ENCODE measurements at regions not wholly inside any gene's neighbourhood (a gene's known extent, or its start where the extent isn't known, plus 50 kb on each side); places are given as distances from the start of the nearest gene placed in this dataset.
"Not testable (repeated sequence)": the region's sequence is repeated elsewhere in the genome, so short reads cannot be mapped to it uniquely, and the experiment has no call there.

GRCh38 chr3:20264900-20265567, 79.0 kb upstream of the SGO1 start:
- Mint-ChIP-seq H3K36me3 (no peaks in the 10 kb centered on the region), H3K27ac (no peak overlapping the region), H3K4me1 (no peaks in the 10 kb centered on the region), H3K27me3 (no peaks in the 10 kb centered on the region), H3K4me3 (no peak overlapping the region), H3K9me3 (ENCODE audit: low read depth) (peaks cover 11% of the 10 kb centered on the region)
- DNase-seq: no peak
- CTCF ChIA-PET: no interaction called here
- ATAC-seq: no peak

DNA sequence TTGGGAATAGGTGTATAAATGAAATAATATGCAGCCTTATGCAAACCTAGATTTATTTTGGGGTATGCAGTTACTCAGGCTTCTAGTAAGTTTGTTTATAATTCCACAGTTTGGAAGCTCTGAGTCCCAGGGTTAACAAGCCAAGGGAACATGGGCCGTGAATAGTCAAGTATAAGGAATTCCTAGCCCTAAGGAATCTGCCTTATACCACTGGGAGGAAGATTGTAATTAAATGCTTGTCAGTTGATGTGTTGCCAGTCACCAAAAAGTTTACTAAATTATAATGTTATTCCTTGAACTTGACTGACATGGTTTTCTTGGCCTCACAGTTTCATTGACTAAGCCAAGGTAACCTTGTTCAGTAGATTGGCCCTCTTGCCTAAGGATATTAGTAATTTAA, 72.4 kb upstream of the SGO1 start:
- no peak for ATAC-seq
- Mint-ChIP-seq H3K4me3 (no peak overlapping the region), H3K27me3 (no peaks in the 10 kb centered on the region), H3K27ac (no peak overlapping the region), H3K4me1 (no peaks in the 10 kb centered on the region), H3K36me3 (peaks cover 2% of the 10 kb centered on the region), H3K9me3 (ENCODE audit: low read depth) (no peaks in the 10 kb centered on the region)
- CTCF ChIA-PET: interaction anchor here (1.1 kb wide), 1 partner anchor 21 kb away, joined by 3 read pairs; no protein-coding TSS in a partner anchor
- no peak for DNase-seq

DNA sequence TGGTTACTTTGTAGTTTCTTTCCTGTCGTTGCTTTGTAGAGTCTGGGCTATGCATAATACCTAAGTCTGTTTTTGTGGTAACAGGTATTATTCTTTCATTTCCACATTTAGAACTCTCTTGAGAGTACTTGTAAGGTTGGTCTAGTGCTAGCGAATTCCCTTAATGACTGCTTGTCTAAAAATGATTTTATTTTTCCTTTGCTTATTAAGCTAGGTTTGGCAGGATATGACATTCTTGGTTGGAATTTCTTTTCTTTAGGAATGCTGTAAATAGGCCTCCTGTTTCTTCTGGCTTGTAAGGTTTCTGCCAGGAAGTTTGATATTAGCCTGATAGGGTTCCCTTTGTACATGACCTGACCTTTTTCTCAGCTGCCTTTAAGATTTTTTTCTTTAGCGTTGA, 70.1 kb upstream of the SGO1 start:
- H3K27ac Mint-ChIP-seq: no peak overlapping the region
- H3K27me3 Mint-ChIP-seq: no peaks in the 10 kb centered on the region
- H3K4me1 Mint-ChIP-seq: no peaks in the 10 kb centered on the region
- no peak overlapping the region for H3K4me3 Mint-ChIP-seq
- no peak for DNase-seq
- CTCF ChIA-PET: no interaction called here
- no peaks in the 10 kb centered on the region for H3K9me3 Mint-ChIP-seq (ENCODE audit: low read depth)
- peaks cover 2% of the 10 kb centered on the region for H3K36me3 Mint-ChIP-seq
- no peak for ATAC-seq

- Mint-ChIP-seq H3K27me3 (no peaks in the 10 kb centered on the region), H3K4me3 (no peak overlapping the region)
Observed at GRCh38 chr3:20254268-20255117, 68.5 kb upstream of the SGO1 start.

GRCh38 chr3:20250786-20251185, 64.8 kb upstream of the SGO1 start:
- DNase-seq: no peak
- no peak overlapping the region for H3K4me3 Mint-ChIP-seq

More at GRCh38 chr3:20254268-20255117, 68.5 kb upstream of the SGO1 start:
- no peaks in the 10 kb centered on the region for H3K9me3 Mint-ChIP-seq (ENCODE audit: low read depth)
- no peaks in the 10 kb centered on the region for H3K4me1 Mint-ChIP-seq
- peaks cover 2% of the 10 kb centered on the region for H3K36me3 Mint-ChIP-seq
- CTCF ChIA-PET: no interaction called here
- no peak overlapping the region for H3K27ac Mint-ChIP-seq
- ATAC-seq (no peak), DNase-seq (no peak)

GRCh38 chr3:20250314-20250713, 64.3 kb upstream of the SGO1 start:
- DNase-seq (no peak), ATAC-seq (no peak)
- Mint-ChIP-seq H3K27me3 (peaks cover 4% of the 10 kb centered on the region), H3K9me3 (ENCODE audit: low read depth) (peaks cover 2% of the 10 kb centered on the region), H3K36me3 (peaks cover under 1% of the 10 kb centered on the region), H3K4me1 (no peaks in the 10 kb centered on the region), H3K4me3 (no peak overlapping the region), H3K27ac (no peak overlapping the region)
- CTCF ChIA-PET: no interaction called here

More at GRCh38 chr3:20250786-20251185, 64.8 kb upstream of the SGO1 start:
- Mint-ChIP-seq H3K27ac (no peak overlapping the region), H3K27me3 (peaks cover 2% of the 10 kb centered on the region), H3K4me1 (no peaks in the 10 kb centered on the region), H3K36me3 (peaks cover 2% of the 10 kb centered on the region), H3K9me3 (ENCODE audit: low read depth) (peaks cover 2% of the 10 kb centered on the region)
- CTCF ChIA-PET: no interaction called here
- ATAC-seq: no peak

DNA sequence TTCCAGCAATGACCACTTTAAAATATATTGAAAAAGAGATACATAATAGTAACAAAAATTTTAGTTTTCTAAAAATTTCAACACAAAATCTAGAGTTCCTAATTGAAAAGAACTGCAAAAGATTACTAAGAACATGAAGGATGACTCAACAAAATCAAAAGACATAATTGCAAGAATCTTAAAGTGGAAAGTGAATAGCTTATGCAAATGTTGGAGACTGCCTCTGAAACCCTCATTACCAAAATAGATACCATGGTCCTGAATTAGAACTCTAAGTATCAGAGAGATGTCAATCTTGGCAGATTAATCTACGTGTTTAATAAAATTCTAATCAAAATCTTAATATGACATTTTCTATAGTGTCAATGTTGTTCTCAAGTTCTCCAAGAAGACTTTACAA, 60.7 kb upstream of the SGO1 start:
- no peak overlapping the region for H3K27ac Mint-ChIP-seq

DNA sequence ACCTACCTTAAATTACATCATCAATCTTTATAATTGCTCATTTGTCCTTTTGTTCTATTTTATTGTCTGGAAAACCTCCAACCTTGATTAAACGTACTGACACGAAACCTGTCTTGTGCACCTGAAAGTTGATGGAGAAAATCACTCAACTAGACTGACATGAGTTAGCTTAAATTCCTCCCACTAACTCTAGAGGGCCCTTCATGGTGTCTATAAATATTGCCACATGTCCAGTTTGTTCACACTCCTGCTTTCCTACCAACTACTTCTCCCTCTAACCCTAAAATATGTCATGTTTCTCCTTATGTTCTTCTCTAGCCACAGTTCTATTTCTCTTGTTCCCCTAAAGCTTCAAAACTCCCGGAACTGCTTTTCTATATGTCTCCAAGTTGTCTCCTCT, 59.8 kb upstream of the SGO1 start:
- no peak overlapping the region for H3K27ac Mint-ChIP-seq
- peaks cover 2% of the 10 kb centered on the region for H3K9me3 Mint-ChIP-seq (ENCODE audit: low read depth)
- H3K4me3 Mint-ChIP-seq: no peak overlapping the region
- DNase-seq (no peak), ATAC-seq (no peak)
- no peaks in the 10 kb centered on the region for H3K4me1 Mint-ChIP-seq
- H3K36me3 Mint-ChIP-seq: no peaks in the 10 kb centered on the region
- CTCF ChIA-PET: no interaction called here
- peaks cover 4% of the 10 kb centered on the region for H3K27me3 Mint-ChIP-seq

More for the DNA sequence above, 60.7 kb upstream of the SGO1 start:
- DNase-seq (no peak), ATAC-seq (no peak)
- no peak overlapping the region for H3K4me3 Mint-ChIP-seq
- no peaks in the 10 kb centered on the region for H3K36me3 Mint-ChIP-seq
- CTCF ChIA-PET: no interaction called here
- H3K9me3 Mint-ChIP-seq (ENCODE audit: low read depth): peaks cover 2% of the 10 kb centered on the region
- H3K4me1 Mint-ChIP-seq: no peaks in the 10 kb centered on the region
- H3K27me3 Mint-ChIP-seq: peaks cover 4% of the 10 kb centered on the region

DNA sequence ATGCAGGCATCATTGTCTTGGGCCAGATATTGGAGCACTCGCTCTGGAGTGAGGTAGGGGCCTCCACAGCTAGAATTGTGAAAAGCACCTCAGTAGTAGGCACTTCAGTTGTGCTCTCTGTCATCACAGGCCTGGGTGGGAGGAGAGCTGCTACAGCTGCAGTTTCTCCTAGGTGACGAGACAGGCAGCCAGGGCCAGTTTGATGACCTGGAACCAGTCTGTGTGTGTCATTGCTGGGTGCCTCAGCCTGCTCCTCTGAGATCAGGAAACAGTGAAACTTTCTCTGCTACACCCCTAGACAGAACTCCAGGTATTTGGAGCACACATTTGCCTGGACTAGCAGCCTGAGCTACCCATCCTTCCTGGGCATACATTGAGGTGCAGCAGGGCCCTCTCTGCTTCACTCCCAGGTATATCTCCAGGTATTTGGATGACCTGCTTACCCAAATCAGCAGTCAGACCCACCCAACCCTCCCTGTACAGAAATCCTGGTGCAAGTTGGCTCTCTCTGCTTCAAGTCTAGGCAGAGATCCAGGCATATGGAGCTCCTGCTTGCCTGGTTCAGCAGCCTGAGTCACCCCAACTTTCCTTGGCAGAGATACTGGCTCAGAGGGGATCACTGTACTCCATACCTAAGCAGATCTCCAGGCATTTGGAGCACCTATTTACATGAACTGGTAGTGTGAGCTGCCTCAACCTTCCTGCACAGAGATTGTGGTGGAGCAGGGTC, 54.3 kb upstream of the SGO1 start:
- no peaks in the 10 kb centered on the region for H3K27me3 Mint-ChIP-seq

DNA sequence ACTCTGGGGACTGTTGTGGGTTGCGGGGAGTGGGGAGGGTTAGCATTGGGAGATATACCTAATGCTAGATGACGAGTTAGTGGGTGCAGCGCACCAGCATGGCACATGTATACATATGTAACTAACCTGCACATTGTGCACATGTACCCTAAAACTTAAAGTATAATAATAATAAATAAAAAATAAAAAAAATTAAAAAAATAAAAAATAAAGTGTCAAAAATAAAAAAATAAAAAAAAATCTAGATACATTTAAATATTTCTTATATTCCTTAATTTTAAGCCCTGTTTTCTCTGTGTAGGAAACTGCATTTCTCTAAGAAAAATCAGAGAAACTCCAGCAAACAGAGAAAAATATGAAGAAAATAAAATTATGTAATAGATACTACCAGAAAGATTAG, 52.2 kb upstream of the SGO1 start:
- DNase-seq; H3K36me3 Mint-ChIP-seq; H3K4me3 Mint-ChIP-seq; H3K4me1 Mint-ChIP-seq; H3K27ac Mint-ChIP-seq; ATAC-seq; CTCF ChIA-PET; H3K27me3 Mint-ChIP-seq; H3K9me3 Mint-ChIP-seq (ENCODE audit: low read depth): not testable (repeated sequence)

More for the DNA sequence above, 54.3 kb upstream of the SGO1 start:
- CTCF ChIA-PET: no interaction called here
- ATAC-seq (no peak), DNase-seq (no peak)
- Mint-ChIP-seq H3K4me3 (no peak overlapping the region), H3K27ac (no peak overlapping the region), H3K4me1 (peaks cover 3% of the 10 kb centered on the region), H3K9me3 (ENCODE audit: low read depth) (no peaks in the 10 kb centered on the region), H3K36me3 (peaks cover 2% of the 10 kb centered on the region)

GRCh38 chr3:20236603-20237002, 50.6 kb upstream of the SGO1 start:
- H3K4me3 Mint-ChIP-seq: no peak overlapping the region
- no peak overlapping the region for H3K27ac Mint-ChIP-seq
- H3K4me1 Mint-ChIP-seq: peaks cover 4% of the 10 kb centered on the region
- no peak for DNase-seq
- no peaks in the 10 kb centered on the region for H3K27me3 Mint-ChIP-seq
- CTCF ChIA-PET: no interaction called here
- H3K36me3 Mint-ChIP-seq: peaks cover 2% of the 10 kb centered on the region
- ATAC-seq: no peak
- H3K9me3 Mint-ChIP-seq (ENCODE audit: low read depth): no peaks in the 10 kb centered on the region
